GM12892 (cell line): ENCODE measurements at regions not wholly inside any gene's neighbourhood (a gene's known extent, or its start where the extent isn't known, plus 50 kb on each side); places are given as distances from the start of the nearest gene placed in this dataset.

Experiments used
- POLR2A ChIP-seq: IDR thresholded peaks from 2 replicates; pipeline ENCODE4 v1.6.1; 2011; ENCODE audit warnings: low read depth, low read length, control low read depth
- TAF1 ChIP-seq: IDR thresholded peaks from 2 replicates; pipeline ENCODE4 v1.6.1; 2011; ENCODE audit warnings: low read depth, mild to moderate bottlenecking, control low read depth, low read length, borderline replicate concordance

DNA sequence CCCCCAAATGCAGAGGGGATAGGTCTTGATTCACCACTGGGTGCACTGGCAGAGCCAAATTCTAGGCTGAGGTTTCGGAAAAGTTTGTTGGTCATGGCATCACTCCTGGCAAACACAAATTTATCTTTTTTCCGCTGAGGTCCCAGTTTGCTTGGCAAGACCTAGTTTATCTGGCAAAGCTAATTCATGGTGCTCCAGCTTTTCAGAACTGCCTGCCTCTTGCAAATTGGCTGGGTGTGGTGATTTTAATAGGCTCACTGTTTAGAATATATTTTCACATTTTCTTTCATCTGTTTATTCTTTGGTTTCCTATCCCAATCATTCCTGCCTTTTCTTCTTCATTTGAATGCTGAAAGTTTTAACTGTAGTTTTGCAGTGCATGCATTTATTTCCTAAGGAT lies 50.5 kb upstream of the MAMDC2 start:
- TF ChIP-seq TAF1 (no peak), POLR2A (no peak)
